Esophagus (tissue), 2 donors: ENCODE measurements at regions not wholly inside any gene's neighbourhood (a gene's known extent, or its start where the extent isn't known, plus 50 kb on each side); places are given as distances from the start of the nearest gene placed in this dataset.
A peak's percentile ranks its signal among the peaks of the same experiment; 100 is the strongest.
"Not testable (repeated sequence)": the region's sequence is repeated elsewhere in the genome, so short reads cannot be mapped to it uniquely, and the experiment has no call there.

ENCODE experiments used
- H3K27ac ChIP-seq, 2 donors: one replicate each; pipeline ENCODE4 v1.5.1; 2013; ENCODE audit warnings: low read depth in 2 of 2, mild to moderate bottlenecking in 2 of 2, inconsistent platforms in 1 of 2, low read length in 1 of 2, moderate library complexity in 1 of 2
- H3K27me3 ChIP-seq, 2 donors: one replicate each; pipeline ENCODE4 v1.6.1; 2013; ENCODE audit warnings: low read length in 2 of 2, control low read depth in 1 of 2, mild to moderate bottlenecking in 1 of 2; ENCODE audit not compliant: insufficient read depth in 2 of 2, control insufficient read depth in 1 of 2
- H3K36me3 ChIP-seq, 2 donors: one replicate each; pipeline ENCODE4 v1.6.1; 2013; ENCODE audit warnings: low read length in 1 of 2; ENCODE audit not compliant: control insufficient read depth in 2 of 2, insufficient read depth in 2 of 2
- H3K4me1 ChIP-seq, 2 donors: one replicate each; pipeline ENCODE4 v1.6.1; 2013; ENCODE audit warnings: low read length in 1 of 2; ENCODE audit not compliant: control insufficient read depth in 2 of 2, insufficient read depth in 2 of 2
- H3K4me3 ChIP-seq, 2 donors: one replicate each; pipeline ENCODE4 v1.5.1; 2013; ENCODE audit warnings: low read length in 2 of 2, mild to moderate bottlenecking in 2 of 2, low read depth in 1 of 2, moderate library complexity in 1 of 2
- H3K9me3 ChIP-seq, 2 donors: one replicate each; pipeline ENCODE4 v1.6.1; 2013; ENCODE audit warnings: mild to moderate bottlenecking in 2 of 2, low read depth in 1 of 2, low read length in 1 of 2, moderate library complexity in 1 of 2; ENCODE audit not compliant: control insufficient read depth in 2 of 2, insufficient read depth in 1 of 2
- WGBS, 2 donors: extraction: QIAGEN DNeasy Blood & Tissue Kit; methylation state at CpG; one replicate each; pipeline ENCODE4 v1.1.7; 2013; 5-methylcytosine and 5-hydroxymethylcytosine counted together
- donor health status: healthy with polysubstance abuse.
- donor health status: Bipolar disorder and iron deficiency.

DNA sequence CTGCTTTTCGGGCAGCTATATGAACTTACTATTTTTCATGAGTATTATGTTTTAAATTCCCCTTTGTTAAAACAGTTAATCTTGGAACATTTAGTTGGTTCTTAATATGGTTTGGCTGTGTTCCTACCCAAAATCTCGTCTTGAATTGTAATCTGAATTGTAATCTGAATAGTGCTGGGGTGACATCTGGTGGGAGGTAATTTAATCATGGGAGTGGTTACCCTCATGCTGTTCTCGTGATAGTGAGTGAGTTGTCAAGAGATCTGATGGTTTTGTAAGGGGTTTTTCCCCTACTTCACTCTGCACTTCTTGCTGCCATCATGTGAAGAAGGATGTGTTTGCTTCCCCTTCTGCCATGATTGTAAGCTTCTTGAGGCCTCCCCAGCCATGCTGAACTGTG lies 305.4 kb upstream of the MAP3K7 start:
- no peaks in the 10 kb centered on the region for H3K27me3 ChIP-seq
- 33 to 53% methylated on average over 3 of the region's 3 CpGs for WGBS, 2 donors
- no peaks in the 10 kb centered on the region for H3K36me3 ChIP-seq
- H3K9me3 ChIP-seq: peaks cover 0 to 2% of the 10 kb centered on the region in 2 donors
- H3K4me1 ChIP-seq: no peaks in the 10 kb centered on the region
- H3K4me3 ChIP-seq: no peak overlapping the region
- no peak overlapping the region for H3K27ac ChIP-seq

DNA sequence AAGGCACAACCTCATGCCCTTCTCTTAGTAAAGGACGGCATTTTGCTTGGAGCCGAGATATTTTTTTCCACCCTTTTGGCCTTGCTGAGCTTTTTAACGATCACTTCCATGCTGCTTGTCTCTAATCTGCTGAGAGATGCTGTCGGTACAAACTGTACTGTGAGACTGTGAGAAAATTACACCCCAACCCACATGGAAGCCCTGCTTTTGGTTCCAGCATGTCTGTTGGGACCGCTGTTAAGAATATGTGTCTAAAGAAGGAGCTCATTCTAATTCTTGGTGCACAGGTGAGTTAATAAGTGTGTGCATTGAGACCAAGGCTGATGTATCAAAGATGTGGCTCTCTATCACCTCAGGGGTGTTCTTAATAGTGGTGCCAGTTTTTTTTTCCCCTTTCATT lies 304.5 kb upstream of the MAP3K7 start:
- Histone ChIP-seq H3K27me3 (no peaks in the 10 kb centered on the region), H3K27ac (no peak overlapping the region), H3K4me3 (no peak overlapping the region), H3K9me3 (peaks cover 0 to 2% of the 10 kb centered on the region in 2 donors), H3K36me3 (no peaks in the 10 kb centered on the region), H3K4me1 (no peaks in the 10 kb centered on the region)
- WGBS, 2 donors: 63 to 76% methylated on average over 5 of the region's 5 CpGs

DNA sequence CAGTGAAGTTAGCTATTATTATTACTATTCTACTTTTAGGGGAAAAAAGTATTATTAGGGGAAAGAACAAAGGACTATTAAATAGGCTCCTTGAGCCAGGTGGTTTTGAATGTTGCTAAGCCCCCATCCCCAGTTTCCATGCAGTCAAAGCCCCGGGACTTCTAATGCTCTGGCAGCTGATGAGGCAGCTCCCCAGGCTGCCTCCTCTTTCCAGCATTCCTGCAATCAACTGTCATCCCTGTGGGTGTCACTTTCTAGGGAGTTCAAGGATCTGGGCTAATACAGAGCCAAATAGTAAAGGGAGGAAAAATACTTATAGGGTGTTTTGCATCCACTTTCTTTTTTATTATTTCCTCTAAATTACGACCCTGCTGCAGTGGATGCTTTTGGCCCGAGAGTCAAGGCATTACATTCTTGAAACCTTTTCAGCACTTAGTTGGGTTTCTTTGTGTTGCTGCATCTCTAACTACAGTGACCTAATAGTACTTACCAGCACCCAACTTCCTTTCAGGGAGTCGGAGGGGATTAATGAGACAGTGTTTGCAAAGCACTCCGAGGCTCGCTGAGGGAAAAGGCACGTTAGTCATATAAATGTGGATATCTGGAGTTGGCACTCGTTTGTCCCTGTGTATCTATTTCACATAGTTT lies 303.9 kb upstream of the MAP3K7 start:
- Histone ChIP-seq H3K4me3 (no peak overlapping the region), H3K9me3 (peaks cover 0 to 2% of the 10 kb centered on the region in 2 donors), H3K4me1 (no peaks in the 10 kb centered on the region), H3K36me3 (no peaks in the 10 kb centered on the region), H3K27me3 (no peaks in the 10 kb centered on the region), H3K27ac (no peak overlapping the region)
- WGBS, 2 donors: 37 to 43% methylated on average over 8 of the region's 8 CpGs

DNA sequence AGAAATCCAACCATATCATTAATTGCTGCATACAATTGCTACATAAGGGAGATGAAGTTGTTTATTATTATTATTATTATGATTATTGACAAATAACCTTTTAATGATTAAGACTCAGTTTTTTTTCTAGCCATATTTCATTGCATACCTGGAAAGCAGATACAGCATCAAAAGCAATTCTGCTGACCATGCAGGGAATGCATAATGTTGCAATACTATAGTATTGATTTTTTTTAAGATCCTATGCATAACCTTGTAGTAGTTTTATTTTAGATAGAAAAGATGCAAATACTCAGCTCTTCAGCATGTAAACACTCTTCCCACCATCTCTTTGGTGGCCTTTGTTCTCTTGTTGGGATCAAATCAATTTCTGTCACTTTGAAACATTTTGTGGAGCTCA lies 300.9 kb upstream of the MAP3K7 start:
- Histone ChIP-seq H3K4me3 (no peak overlapping the region), H3K36me3 (no peaks in the 10 kb centered on the region), H3K27ac (no peak overlapping the region), H3K4me1 (no peaks in the 10 kb centered on the region), H3K9me3 (no peaks in the 10 kb centered on the region), H3K27me3 (no peaks in the 10 kb centered on the region)

DNA sequence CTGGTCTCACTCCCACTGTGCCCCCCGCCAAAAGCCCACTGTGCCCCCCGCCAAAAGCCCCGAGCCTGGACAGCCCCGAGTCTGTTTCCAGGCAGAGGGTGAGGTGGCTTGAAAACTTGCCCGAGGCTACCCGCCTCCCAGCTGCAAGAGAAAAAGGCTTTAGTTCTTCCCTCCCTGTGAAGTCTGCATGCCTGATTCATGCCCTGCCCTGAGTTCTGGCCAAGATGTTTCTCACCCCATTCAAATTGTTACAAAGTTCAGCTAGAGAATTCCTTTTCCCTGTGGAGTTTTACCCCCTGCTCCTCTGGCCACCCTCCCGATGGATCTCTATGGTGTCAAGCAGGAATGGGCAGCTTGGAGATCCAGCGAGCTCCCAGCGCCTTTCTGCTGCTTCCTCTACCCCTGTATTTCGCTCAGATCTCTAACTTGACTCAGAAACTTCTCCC lies 298.8 kb upstream of the MAP3K7 start:
- peak overlapping the region; percentile 1 to 15 for H3K4me3 ChIP-seq
- no peaks in the 10 kb centered on the region for H3K36me3 ChIP-seq
- peak overlapping the region; percentile 47 to 63 for H3K27ac ChIP-seq
- no peaks in the 10 kb centered on the region for H3K4me1 ChIP-seq
- H3K9me3 ChIP-seq: no peaks in the 10 kb centered on the region
- WGBS, 2 donors: 53 to 63% methylated on average over 10 of the region's 10 CpGs
- H3K27me3 ChIP-seq: no peaks in the 10 kb centered on the region

DNA sequence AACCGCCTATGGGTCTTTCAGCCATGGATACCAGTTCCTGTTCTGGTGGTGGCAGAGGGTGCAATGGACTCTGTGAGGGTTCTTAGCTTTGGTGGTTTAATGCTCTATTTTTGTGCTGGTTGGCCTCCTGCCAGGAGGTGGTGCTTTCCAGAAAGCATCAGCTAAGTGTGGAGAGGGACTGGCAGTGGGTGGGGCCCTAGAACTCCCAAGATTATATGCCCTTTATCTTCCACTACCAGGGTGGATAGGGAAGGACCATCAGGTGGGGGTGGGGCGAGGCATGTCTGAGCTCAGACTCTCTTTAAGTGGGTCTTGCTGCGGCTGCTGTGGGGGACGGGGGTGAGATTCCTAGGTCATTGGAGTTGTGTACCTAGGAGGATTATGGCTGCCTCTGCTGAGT lies 298.3 kb upstream of the MAP3K7 start:
- not testable (repeated sequence) for H3K9me3 ChIP-seq, H3K4me1 ChIP-seq, H3K36me3 ChIP-seq, H3K27me3 ChIP-seq, H3K4me3 ChIP-seq
- 76 to 81% methylated on average over 4 of the region's 4 CpGs for WGBS, 2 donors
- H3K27ac ChIP-seq: peak overlapping the region; percentile 47 to 63

DNA sequence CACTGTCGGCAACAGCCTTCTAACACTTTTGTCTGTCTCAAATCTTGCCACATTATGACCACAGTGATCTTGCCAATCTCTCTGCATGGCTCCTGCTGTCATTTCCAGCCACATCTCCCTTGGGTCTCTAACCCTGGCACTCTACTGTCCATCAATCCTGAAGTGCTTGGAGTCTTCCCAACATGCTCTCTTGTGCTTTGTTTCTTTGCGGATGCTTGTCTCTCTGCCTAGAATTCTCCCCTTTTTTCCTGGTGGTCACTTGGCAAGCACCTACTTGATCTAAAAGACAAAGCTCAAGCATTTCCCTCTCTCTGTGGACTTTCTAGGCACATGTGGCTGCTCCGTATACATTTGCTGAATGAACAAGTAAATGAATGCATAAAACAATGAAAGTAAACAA lies 290.7 kb upstream of the MAP3K7 start:
- Histone ChIP-seq H3K36me3 (no peaks in the 10 kb centered on the region), H3K4me1 (no peaks in the 10 kb centered on the region), H3K27ac (no peak overlapping the region), H3K27me3 (peaks cover 0 to 3% of the 10 kb centered on the region in 2 donors), H3K9me3 (peaks cover 0 to 6% of the 10 kb centered on the region in 2 donors), H3K4me3 (no peak overlapping the region)
- 73 to 77% methylated on average over 3 of the region's 3 CpGs for WGBS, 2 donors

DNA sequence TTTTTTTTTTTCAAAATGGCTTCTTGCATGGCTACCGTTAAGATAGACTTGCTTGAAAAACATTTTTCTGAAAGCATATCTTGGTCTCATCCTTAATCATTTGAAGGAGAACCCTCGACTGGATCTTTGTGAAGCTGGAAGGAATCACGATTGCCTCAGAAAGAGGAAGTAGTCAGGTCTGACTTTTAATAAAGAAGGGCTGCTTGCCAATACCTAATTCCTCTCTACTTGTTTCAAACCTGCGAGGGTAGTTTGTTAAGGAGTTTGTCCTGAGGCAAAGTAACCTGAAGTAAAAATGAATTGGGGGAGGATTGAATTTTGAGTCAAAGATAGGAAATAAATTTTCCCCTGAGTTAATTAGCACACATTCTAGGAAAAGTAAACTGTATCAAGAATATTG lies 288.1 kb upstream of the MAP3K7 start:
- peaks cover 0 to 3% of the 10 kb centered on the region in 2 donors for H3K27me3 ChIP-seq
- no peaks in the 10 kb centered on the region for H3K36me3 ChIP-seq
- 35 to 38% methylated on average over 4 of the region's 4 CpGs for WGBS, 2 donors
- no peak overlapping the region for H3K27ac ChIP-seq
- peaks cover 0 to 6% of the 10 kb centered on the region in 2 donors for H3K9me3 ChIP-seq
- no peak overlapping the region for H3K4me3 ChIP-seq
- H3K4me1 ChIP-seq: no peaks in the 10 kb centered on the region

DNA sequence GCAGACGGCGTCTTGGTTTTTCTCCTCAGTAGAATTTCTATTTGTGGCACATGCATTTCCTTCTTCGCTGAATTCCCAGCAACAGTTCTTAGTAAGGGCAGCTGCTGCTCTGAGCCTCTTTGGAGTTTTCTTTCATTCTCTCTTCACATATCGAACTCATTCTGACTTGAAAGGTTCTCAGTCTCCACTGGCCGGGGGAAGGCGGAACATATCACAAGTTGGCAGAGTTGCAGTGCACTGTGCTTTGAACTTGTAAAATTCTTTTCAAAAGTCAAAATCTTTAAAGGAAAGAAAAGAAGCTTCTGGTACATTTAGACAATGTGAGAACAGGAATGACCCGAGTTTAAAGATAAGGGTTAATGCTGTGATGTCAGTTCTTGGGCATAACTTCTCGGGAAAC lies 286.1 kb upstream of the MAP3K7 start:
- H3K9me3 ChIP-seq: peaks cover 0 to 3% of the 10 kb centered on the region in 2 donors
- no peak overlapping the region for H3K27ac ChIP-seq
- 76 to 78% methylated on average over 8 of the region's 8 CpGs for WGBS, 2 donors
- no peaks in the 10 kb centered on the region for H3K4me1 ChIP-seq
- peaks cover 0 to 3% of the 10 kb centered on the region in 2 donors for H3K27me3 ChIP-seq
- H3K4me3 ChIP-seq: no peak overlapping the region
- H3K36me3 ChIP-seq: no peaks in the 10 kb centered on the region

DNA sequence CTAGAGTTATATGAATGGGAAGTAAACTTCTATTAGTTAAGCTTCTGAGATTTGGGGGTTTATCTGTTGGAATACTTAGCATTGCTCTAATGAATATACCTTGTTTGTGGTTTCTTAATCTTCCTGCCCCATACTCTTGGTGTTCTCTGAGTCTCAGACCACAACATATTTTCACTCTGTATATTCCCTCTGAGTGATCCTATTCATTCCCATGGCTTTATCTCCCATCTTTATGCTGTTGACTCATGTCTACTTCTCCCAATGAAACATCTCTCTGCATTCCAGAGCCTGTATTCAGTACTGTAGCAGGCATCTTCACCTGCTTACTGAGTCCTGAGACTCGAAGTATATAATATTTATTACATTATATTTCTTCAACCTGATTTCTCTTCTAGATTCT lies 283.7 kb upstream of the MAP3K7 start:
- Histone ChIP-seq H3K9me3 (no peaks in the 10 kb centered on the region), H3K4me1 (no peaks in the 10 kb centered on the region), H3K4me3 (no peak overlapping the region), H3K27me3 (no peaks in the 10 kb centered on the region), H3K27ac (no peak overlapping the region), H3K36me3 (no peaks in the 10 kb centered on the region)
- 80 to 81% methylated on average over 1 of the region's 1 CpG for whole genome bisulfite sequencing, 2 donors
